Activated T-helper 1 cell treated with anti-CD3 and anti-CD28 coated beads, Interleukin-12 subunit alpha, Interleukin-12 subunit beta, Interleukin-2, Interleukin-4 antibody, amounts not matched to agents 30 ng/mL and 10 ng/mL and 1 ng/mL, durations not matched to agents 14 hours and 24 hours and 36 hours (primary cell): ENCODE measurements at regions not wholly inside any gene's neighbourhood (a gene's known extent, or its start where the extent isn't known, plus 50 kb on each side); places are given as distances from the start of the nearest gene placed in this dataset.

ENCODE experiments used
- DNase-seq: peaks from one replicate; pipeline ENCODE4 v3.0.0; 2021; ENCODE audit warnings: low spot score
- H3K27ac Mint-ChIP-seq: one replicate; pipeline ENCODE4 v1.8.0; 2021; ENCODE audit warnings: mild to moderate bottlenecking, mixed read lengths
- H3K27me3 Mint-ChIP-seq: one replicate; pipeline ENCODE4 v1.8.0; 2022; ENCODE audit warnings: mild to moderate bottlenecking, moderate library complexity, mixed read lengths; ENCODE audit not compliant: insufficient read depth
- H3K36me3 Mint-ChIP-seq: one replicate; pipeline ENCODE4 v1.8.0; 2021; ENCODE audit warnings: low read depth, mixed read lengths
- H3K4me1 Mint-ChIP-seq: one replicate; pipeline ENCODE4 v1.8.0; 2021; ENCODE audit warnings: low read depth, mixed read lengths
- H3K4me3 Mint-ChIP-seq: one replicate; pipeline ENCODE4 v1.8.0; 2021; ENCODE audit warnings: mild to moderate bottlenecking, moderate library complexity, mixed read lengths
- H3K9me3 Mint-ChIP-seq: one replicate; pipeline ENCODE4 v1.8.0; 2021; ENCODE audit warnings: mixed read lengths
- intact Hi-C: fragments of 100-400 bp; cut with micrococcal nuclease; formaldehyde crosslinking; loops from one replicate; pipeline ENCODE4 v1.15.1; 2024

DNA sequence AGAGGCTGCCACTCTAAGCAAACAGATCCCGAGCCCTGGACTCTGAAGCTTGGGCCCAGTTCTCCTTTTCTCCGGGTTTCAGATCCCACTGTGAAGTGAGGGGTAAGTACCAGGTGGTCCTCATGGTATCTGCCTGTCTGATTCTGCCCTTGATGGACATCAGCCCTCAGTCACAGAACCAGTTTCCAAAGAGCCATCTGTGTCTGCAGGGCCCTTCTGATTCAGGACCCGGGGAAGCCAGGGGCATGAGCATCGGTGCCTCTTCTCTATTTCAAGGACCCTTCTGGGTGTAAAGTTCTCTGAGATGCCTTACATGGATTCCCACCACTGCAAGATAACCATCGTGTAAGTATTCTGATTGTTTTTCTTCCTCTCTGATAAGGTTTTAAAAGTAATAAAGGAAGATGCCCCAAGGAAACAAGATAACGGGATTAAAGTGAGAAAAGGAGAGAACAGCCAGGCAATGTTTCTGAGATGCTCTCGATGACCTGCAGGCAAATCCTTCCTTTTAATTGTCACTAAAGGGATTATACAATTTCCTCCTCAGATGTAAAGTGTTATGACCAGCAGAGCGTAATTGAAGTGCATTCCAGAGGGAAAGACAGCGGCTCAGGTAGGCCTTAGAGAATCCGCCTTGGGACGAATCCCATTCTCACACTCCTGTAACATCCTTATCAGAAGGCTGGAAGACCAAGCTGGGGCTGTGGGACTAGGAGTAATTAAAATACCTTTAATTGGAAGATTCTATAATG, 924.3 kb downstream of the TBC1D22A start:
- Mint-ChIP-seq H3K4me3 (no peak overlapping the region), H3K27ac (no peak overlapping the region), H3K36me3 (no peaks in the 10 kb centered on the region), H3K9me3 (no peaks in the 10 kb centered on the region), H3K27me3 (peaks cover 3% of the 10 kb centered on the region), H3K4me1 (no peaks in the 10 kb centered on the region)
- intact Hi-C loops, result no loop called here
- no peak for DNase-seq

- Mint-ChIP-seq H3K9me3 (peaks cover 9% of the 10 kb centered on the region), H3K27ac (no peak overlapping the region), H3K4me1 (no peaks in the 10 kb centered on the region), H3K36me3 (no peaks in the 10 kb centered on the region), H3K4me3 (no peak overlapping the region), H3K27me3 (peaks cover under 1% of the 10 kb centered on the region)
- intact Hi-C loops, result no loop called here
- no peak for DNase-seq
Measured at GRCh38 chr22:47681411-47682165, 919.1 kb downstream of the TBC1D22A start.

GRCh38 chr22:47678636-47679287, 916.3 kb downstream of the TBC1D22A start:
- Mint-ChIP-seq H3K4me3 (no peak overlapping the region), H3K4me1 (no peaks in the 10 kb centered on the region), H3K9me3 (peaks cover 9% of the 10 kb centered on the region), H3K27me3 (no peaks in the 10 kb centered on the region), H3K27ac (no peak overlapping the region), H3K36me3 (no peaks in the 10 kb centered on the region)
- DNase-seq, result no peak
- intact Hi-C loops, result no loop called here

DNA sequence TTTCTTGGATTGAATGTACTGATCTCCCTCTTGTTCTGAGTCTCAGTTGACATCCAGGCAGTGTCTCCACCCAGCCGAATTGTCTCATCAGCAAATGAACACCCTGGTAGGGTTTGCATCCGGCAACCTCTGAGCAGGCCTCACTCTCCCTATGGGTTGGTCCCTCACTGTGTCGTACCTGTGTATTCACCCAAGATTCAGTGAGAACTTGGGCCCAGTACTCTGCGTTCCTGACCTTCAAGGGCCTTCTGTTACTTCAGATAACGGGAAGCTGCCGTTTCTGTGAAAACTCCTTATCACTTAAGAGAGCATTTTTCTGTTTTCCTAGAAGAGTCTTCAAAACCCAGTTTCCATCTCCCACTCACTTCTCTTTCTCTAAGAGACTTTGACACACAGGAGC, 915.6 kb downstream of the TBC1D22A start:
- peaks cover 9% of the 10 kb centered on the region for H3K9me3 Mint-ChIP-seq
- no peak for DNase-seq
- H3K36me3 Mint-ChIP-seq, result no peaks in the 10 kb centered on the region
- intact Hi-C loops, result no loop called here
- H3K27me3 Mint-ChIP-seq, result no peaks in the 10 kb centered on the region
- H3K27ac Mint-ChIP-seq, result no peak overlapping the region
- no peaks in the 10 kb centered on the region for H3K4me1 Mint-ChIP-seq
- no peak overlapping the region for H3K4me3 Mint-ChIP-seq

DNA sequence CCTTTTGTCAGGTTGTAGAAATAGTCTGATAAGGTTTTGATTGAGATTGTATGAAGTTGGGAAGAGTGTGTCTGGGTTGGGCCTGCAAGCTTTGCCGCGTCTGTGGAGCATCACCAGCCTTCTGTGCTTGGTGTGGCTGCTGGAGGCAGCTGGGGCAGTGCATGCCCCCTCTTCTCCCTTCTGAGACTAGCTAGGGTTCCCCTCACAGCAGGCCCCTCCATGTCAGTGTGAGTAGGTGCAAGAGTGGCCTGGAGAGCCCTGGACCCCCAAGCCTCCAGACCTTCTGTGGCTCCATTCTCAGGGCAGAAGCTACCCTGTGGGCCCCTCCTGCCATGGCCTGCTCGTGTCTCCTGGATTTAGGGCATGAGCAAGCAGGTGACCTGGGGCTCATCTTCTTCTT, 914.2 kb downstream of the TBC1D22A start:
- DNase-seq, result no peak
- intact Hi-C loops, result no loop called here
- peaks cover 9% of the 10 kb centered on the region for H3K9me3 Mint-ChIP-seq
- H3K27me3 Mint-ChIP-seq, result no peaks in the 10 kb centered on the region
- no peak overlapping the region for H3K4me3 Mint-ChIP-seq
- H3K4me1 Mint-ChIP-seq, result no peaks in the 10 kb centered on the region
- H3K36me3 Mint-ChIP-seq, result no peaks in the 10 kb centered on the region
- no peak overlapping the region for H3K27ac Mint-ChIP-seq

DNA sequence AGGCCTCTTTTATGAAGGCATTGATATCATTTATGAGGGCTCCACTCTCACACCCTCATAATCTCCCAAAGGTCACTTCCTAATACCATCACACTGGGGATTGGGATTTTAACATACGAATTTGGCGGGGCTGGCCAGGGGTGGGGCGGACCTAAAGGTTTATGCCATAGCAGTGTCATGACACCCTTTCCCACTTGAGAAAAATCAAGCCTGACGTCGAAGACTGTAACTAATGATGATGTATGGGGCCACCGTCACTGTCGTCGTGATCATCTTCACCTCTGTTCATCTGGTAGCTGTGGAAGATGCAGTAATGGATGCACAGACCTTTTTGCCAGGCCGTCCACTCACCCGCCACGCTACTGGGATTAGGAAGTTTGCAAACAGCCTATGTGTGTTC, 912.1 kb downstream of the TBC1D22A start:
- Mint-ChIP-seq H3K9me3 (peaks cover 4% of the 10 kb centered on the region), H3K4me1 (no peaks in the 10 kb centered on the region), H3K36me3 (no peaks in the 10 kb centered on the region), H3K4me3 (no peak overlapping the region), H3K27me3 (no peaks in the 10 kb centered on the region), H3K27ac (no peak overlapping the region)
- intact Hi-C loops, result no loop called here
- DNase-seq, result no peak

- Mint-ChIP-seq H3K27me3 (no peaks in the 10 kb centered on the region), H3K27ac (no peak overlapping the region), H3K4me3 (no peak overlapping the region), H3K9me3 (peaks cover 6% of the 10 kb centered on the region), H3K4me1 (no peaks in the 10 kb centered on the region), H3K36me3 (no peaks in the 10 kb centered on the region)
- DNase-seq, result no peak
- intact Hi-C loops, result no loop called here
Measured at GRCh38 chr22:47673557-47673956, 911.1 kb downstream of the TBC1D22A start.

- Mint-ChIP-seq H3K4me3 (no peak overlapping the region), H3K27me3 (no peaks in the 10 kb centered on the region), H3K4me1 (no peaks in the 10 kb centered on the region), H3K9me3 (peaks cover 6% of the 10 kb centered on the region), H3K36me3 (no peaks in the 10 kb centered on the region), H3K27ac (no peak overlapping the region)
- intact Hi-C loops, result no loop called here
- no peak for DNase-seq
Measured at GRCh38 chr22:47672526-47672925, 910.1 kb downstream of the TBC1D22A start.

DNA sequence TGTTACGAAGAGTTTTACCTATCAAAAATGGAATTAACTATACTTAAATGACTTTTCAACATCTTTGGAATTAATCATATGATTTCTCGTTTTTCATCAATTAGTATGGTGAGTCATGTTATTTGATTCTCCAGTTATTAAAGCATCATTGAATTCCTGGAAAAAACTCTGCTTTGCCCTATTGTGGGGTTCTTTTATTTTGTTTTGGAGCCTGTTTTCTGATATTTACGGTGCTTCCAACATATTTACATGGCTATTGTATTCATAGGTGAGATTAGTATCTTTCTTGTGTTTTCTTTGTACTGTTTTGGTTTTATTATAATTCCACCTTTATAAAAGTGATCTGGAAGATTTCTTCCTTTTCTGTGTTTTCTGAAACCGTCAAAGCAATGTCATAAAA, 902.7 kb downstream of the TBC1D22A start:
- Mint-ChIP-seq H3K4me3 (no peak overlapping the region), H3K36me3 (no peaks in the 10 kb centered on the region), H3K4me1 (no peaks in the 10 kb centered on the region), H3K9me3 (peaks cover 26% of the 10 kb centered on the region), H3K27ac (no peak overlapping the region), H3K27me3 (no peaks in the 10 kb centered on the region)
- intact Hi-C loops, result no loop called here
- no peak for DNase-seq

- Mint-ChIP-seq H3K27ac (no peak overlapping the region), H3K4me3 (no peak overlapping the region), H3K27me3 (no peaks in the 10 kb centered on the region), H3K36me3 (no peaks in the 10 kb centered on the region), H3K4me1 (no peaks in the 10 kb centered on the region), H3K9me3 (peaks cover 20% of the 10 kb centered on the region)
- intact Hi-C loops, result no loop called here
- no peak for DNase-seq
Measured at GRCh38 chr22:47663615-47664605, 901.5 kb downstream of the TBC1D22A start.

DNA sequence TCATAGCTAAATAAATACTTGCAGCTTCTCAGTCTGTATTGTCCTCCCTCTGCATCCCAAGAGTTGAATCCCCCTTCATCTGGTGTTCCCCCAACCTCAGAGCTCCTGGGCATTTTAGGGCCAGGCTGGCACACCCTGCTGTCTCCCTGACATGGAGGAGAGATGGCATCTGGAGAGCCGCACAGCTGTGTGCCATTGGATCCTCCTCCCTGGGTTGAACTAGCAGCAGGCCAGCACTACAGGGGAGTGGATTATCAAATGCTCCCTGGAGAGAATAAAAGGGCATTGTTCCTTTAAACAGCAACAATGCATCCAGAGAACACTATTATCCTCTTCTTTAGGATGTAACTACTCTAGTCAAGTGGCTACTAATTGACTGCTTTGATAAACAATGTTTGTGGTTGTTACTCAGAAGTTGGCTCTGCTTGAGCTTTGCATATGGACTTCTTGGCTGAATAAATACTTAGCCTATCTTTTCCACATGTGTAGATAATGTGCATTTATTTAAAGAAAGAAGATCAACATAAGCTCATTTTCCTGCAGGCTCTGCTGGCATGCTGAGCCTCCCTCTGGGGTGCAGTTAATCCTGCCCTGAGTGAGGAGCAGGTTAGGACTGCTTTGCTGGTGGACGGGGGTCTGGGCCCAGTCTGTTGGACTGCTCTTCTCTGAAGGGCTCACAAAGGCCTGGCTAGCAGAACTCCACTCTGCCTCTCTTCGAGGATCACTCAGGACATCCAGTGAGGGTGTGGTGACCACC, 897.2 kb downstream of the TBC1D22A start:
- H3K4me3 Mint-ChIP-seq, result no peak overlapping the region
- no peaks in the 10 kb centered on the region for H3K36me3 Mint-ChIP-seq

DNA sequence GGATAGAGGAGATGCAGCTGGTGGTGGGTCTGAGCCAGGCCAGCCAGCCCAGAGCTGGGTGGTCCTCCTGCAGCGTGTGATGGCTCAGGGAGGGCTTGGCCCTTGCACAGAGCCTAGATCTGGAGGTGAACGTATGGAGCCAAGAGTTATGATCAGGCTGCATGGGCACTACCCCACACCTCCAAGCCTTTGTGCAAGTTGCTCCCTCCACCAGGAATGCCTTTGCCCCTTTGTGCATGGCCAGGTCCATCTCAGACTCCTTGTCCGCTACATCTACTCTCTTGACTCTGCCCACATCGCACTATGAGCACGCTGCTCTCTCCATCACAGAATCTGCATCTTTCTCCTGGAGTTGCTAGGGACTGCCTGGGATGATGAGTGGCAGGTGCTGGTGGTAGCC, 895.7 kb downstream of the TBC1D22A start:
- intact Hi-C loops, result no loop called here
- H3K27ac Mint-ChIP-seq, result no peak overlapping the region

More for the DNA sequence above, 897.2 kb downstream of the TBC1D22A start:
- peaks cover 11% of the 10 kb centered on the region for H3K9me3 Mint-ChIP-seq
- H3K4me1 Mint-ChIP-seq, result no peaks in the 10 kb centered on the region
- no peak for DNase-seq
- H3K27me3 Mint-ChIP-seq, result no peaks in the 10 kb centered on the region
- H3K27ac Mint-ChIP-seq, result no peak overlapping the region
- intact Hi-C loops, result no loop called here

More for the DNA sequence above, 895.7 kb downstream of the TBC1D22A start:
- no peaks in the 10 kb centered on the region for H3K27me3 Mint-ChIP-seq
- H3K4me3 Mint-ChIP-seq, result no peak overlapping the region
- DNase-seq, result no peak
- H3K36me3 Mint-ChIP-seq, result no peaks in the 10 kb centered on the region
- no peaks in the 10 kb centered on the region for H3K4me1 Mint-ChIP-seq
- peaks cover 7% of the 10 kb centered on the region for H3K9me3 Mint-ChIP-seq
